Glutamatergic neuron (in vitro differentiated cells): ENCODE measurements at regions not wholly inside any gene's neighbourhood (a gene's known extent, or its start where the extent isn't known, plus 50 kb on each side); places are given as distances from the start of the nearest gene placed in this dataset.

Experiments
- DNase-seq: peaks from one replicate; pipeline ENCODE4 v3.0.0; 2022
- H3K27ac Mint-ChIP-seq: one replicate; pipeline ENCODE4 v1.8.0; 2020; ENCODE audit warnings: mild to moderate bottlenecking, mixed read lengths, inconsistent platforms; ENCODE audit not compliant: unreplicated experiment
- H3K27me3 Mint-ChIP-seq: one replicate; pipeline ENCODE4 v1.8.0; 2020; ENCODE audit warnings: mild to moderate bottlenecking, moderate library complexity, mixed read lengths, inconsistent platforms; ENCODE audit not compliant: unreplicated experiment
- H3K36me3 Mint-ChIP-seq: one replicate; pipeline ENCODE4 v1.8.0; 2020; ENCODE audit warnings: mild to moderate bottlenecking, mixed read lengths, inconsistent platforms; ENCODE audit not compliant: unreplicated experiment
- H3K4me1 Mint-ChIP-seq: one replicate; pipeline ENCODE4 v1.8.0; 2020; ENCODE audit warnings: mild to moderate bottlenecking, low read depth, mixed read lengths, inconsistent platforms; ENCODE audit not compliant: unreplicated experiment
- H3K4me3 Mint-ChIP-seq: one replicate; pipeline ENCODE4 v1.8.0; 2020; ENCODE audit warnings: mild to moderate bottlenecking, mixed read lengths, inconsistent platforms; ENCODE audit not compliant: unreplicated experiment
- H3K9me3 Mint-ChIP-seq: one replicate; pipeline ENCODE4 v1.8.0; 2020; ENCODE audit warnings: mild to moderate bottlenecking, moderate library complexity, mixed read lengths, inconsistent platforms; ENCODE audit not compliant: unreplicated experiment
- CTCF ChIP-seq: fragments of 200-600 bp; sonication (generic); IDR thresholded peaks from one replicate; pipeline ENCODE4 v1.5.0; 2021; ENCODE audit not compliant: partially characterized antibody, unreplicated experiment

- Mint-ChIP-seq H3K4me3 (no peak overlapping the region), H3K9me3 (no peaks in the 10 kb centered on the region), H3K27me3 (peaks cover 3% of the 10 kb centered on the region), H3K4me1 (no peaks in the 10 kb centered on the region), H3K27ac (no peak overlapping the region), H3K36me3 (no peaks in the 10 kb centered on the region)
- DNase-seq = no peak
- TF ChIP-seq CTCF = no peak
Measured at GRCh38 chr4:144338834-144339233, 198.3 kb upstream of the GYPA start.

GRCh38 chr4:144340931-144341330 is 200.4 kb upstream of the GYPA start:
- no peak for TF ChIP-seq CTCF
- no peak overlapping the region for H3K27ac Mint-ChIP-seq
- H3K4me1 Mint-ChIP-seq = no peaks in the 10 kb centered on the region

GRCh38 chr4:144342949-144343760 is 202.6 kb upstream of the GYPA start:
- no peak for TF ChIP-seq CTCF
- H3K4me1 Mint-ChIP-seq = no peaks in the 10 kb centered on the region
- H3K4me3 Mint-ChIP-seq = no peak overlapping the region
- no peak overlapping the region for H3K27ac Mint-ChIP-seq
- H3K27me3 Mint-ChIP-seq = no peaks in the 10 kb centered on the region
- DNase-seq = no peak
- H3K36me3 Mint-ChIP-seq = no peaks in the 10 kb centered on the region
- no peaks in the 10 kb centered on the region for H3K9me3 Mint-ChIP-seq

More at GRCh38 chr4:144340931-144341330, 200.4 kb upstream of the GYPA start:
- DNase-seq = no peak
- Mint-ChIP-seq H3K27me3 (peaks cover 3% of the 10 kb centered on the region), H3K36me3 (no peaks in the 10 kb centered on the region), H3K9me3 (no peaks in the 10 kb centered on the region), H3K4me3 (no peak overlapping the region)

- no peaks in the 10 kb centered on the region for H3K27me3 Mint-ChIP-seq
Measured at GRCh38 chr4:144347121-144347520, 206.6 kb upstream of the GYPA start.

More at GRCh38 chr4:144347121-144347520, 206.6 kb upstream of the GYPA start:
- Mint-ChIP-seq H3K36me3 (no peaks in the 10 kb centered on the region), H3K4me3 (no peak overlapping the region), H3K27ac (no peak overlapping the region), H3K9me3 (no peaks in the 10 kb centered on the region), H3K4me1 (no peaks in the 10 kb centered on the region)
- TF ChIP-seq CTCF = no peak
- DNase-seq = no peak
